IMR-90 (cell line): ENCODE measurements at regions not wholly inside any gene's neighbourhood (a gene's known extent, or its start where the extent isn't known, plus 50 kb on each side); places are given as distances from the start of the nearest gene placed in this dataset.

Experiments used
- ATAC-seq: fragments of 200-7000 bp; cut with Tn5 transposase; 2 replicates; pipeline ENCODE4 v1.9.1; 2020; ENCODE audit warnings: low read depth, mild to moderate bottlenecking, moderate library complexity
- BruUV-seq: library from RNA; stranded (reverse); fragments of 400-500 nt; replicated peaks from 2 replicates; lab custom pipeline; 2021; lab: Mats Ljungman, UMichigan
- CTCF ChIA-PET: fragments of 300-600 bp; formaldehyde crosslinking; extraction: SDS; loops from one replicate; lab custom pipeline; 2021; ENCODE audit warnings: antibody characterized with exemption; lab: Yijun Ruan, JAX
- POLR2A ChIA-PET: fragments of 300-600 bp; sonication (Branson Sonifier 250); formaldehyde crosslinking; loops from one replicate; lab custom pipeline; 2022; ENCODE audit warnings: antibody characterized with exemption; ENCODE audit not compliant: unreplicated experiment; lab: Charles Lee
- DNase-seq: peaks from one replicate; pipeline ENCODE4 v3.0.0; 2013
- H2AFZ ChIP-seq: replicated peaks from 2 replicates; pipeline ENCODE3; 2013; ENCODE audit warnings: low read length, mild to moderate bottlenecking; ENCODE audit not compliant: poor library complexity
- H2AK5ac ChIP-seq: 2 replicates; pipeline ENCODE4 v1.6.1; 2013; ENCODE audit warnings: low read depth, low read length, inconsistent platforms
- H2AK9ac ChIP-seq: replicated peaks from 2 replicates; pipeline ENCODE3; 2013; ENCODE audit warnings: mild to moderate bottlenecking, low read depth, low read length, moderate library complexity; ENCODE audit not compliant: poor library complexity
- H2BK120ac ChIP-seq: 2 replicates; pipeline ENCODE4 v1.6.1; 2013; ENCODE audit warnings: low read depth, low read length, inconsistent platforms
- H2BK15ac ChIP-seq: 3 replicates; pipeline ENCODE4 v1.6.1; 2013; ENCODE audit warnings: low read depth, low read length, inconsistent platforms
- H2BK20ac ChIP-seq: 2 replicates; pipeline ENCODE4 v1.6.1; 2013; ENCODE audit warnings: low read depth, mild to moderate bottlenecking, inconsistent platforms, low read length, moderate library complexity
- H2BK5ac ChIP-seq: 2 replicates; pipeline ENCODE4 v1.6.1; 2013; ENCODE audit warnings: mild to moderate bottlenecking, low read depth, low read length, inconsistent platforms; ENCODE audit not compliant: poor library complexity, severe bottlenecking
- H3K14ac ChIP-seq: replicated peaks from 2 replicates; pipeline ENCODE4 v1.6.1; 2013; ENCODE audit warnings: low read depth, low read length, inconsistent platforms
- H3K18ac ChIP-seq: 2 replicates; pipeline ENCODE4 v1.6.1; 2013; ENCODE audit warnings: low read depth, low read length, control low read depth
- H3K23ac ChIP-seq: 2 replicates; pipeline ENCODE4 v1.6.1; 2013; ENCODE audit warnings: low read depth, low read length, inconsistent platforms
- H3K27ac ChIP-seq: 2 replicates; pipeline ENCODE4 v1.5.1; 2013; ENCODE audit warnings: mild to moderate bottlenecking, control low read depth, low read length; ENCODE audit not compliant: insufficient read depth
- H3K27me3 ChIP-seq: 2 replicates; pipeline ENCODE4 v1.6.1; 2013; ENCODE audit warnings: low read length; ENCODE audit not compliant: control insufficient read depth, insufficient read depth
- H3K36me3 ChIP-seq: 2 replicates; pipeline ENCODE4 v1.6.1; 2013; ENCODE audit warnings: low read length, mixed read lengths; ENCODE audit not compliant: control insufficient read depth, insufficient read depth
- H3K4ac ChIP-seq: 2 replicates; pipeline ENCODE4 v1.6.1; 2013; ENCODE audit warnings: low read depth, low read length, inconsistent platforms
- H3K4me1 ChIP-seq: 2 replicates; pipeline ENCODE4 v1.6.1; 2013; ENCODE audit warnings: low read length, mixed read lengths; ENCODE audit not compliant: control insufficient read depth, insufficient read depth
- H3K4me2 ChIP-seq: 2 replicates; pipeline ENCODE4 v1.6.1; 2013; ENCODE audit warnings: low read depth, mild to moderate bottlenecking, control low read depth, low read length, moderate library complexity
- H3K4me3 ChIP-seq: 2 replicates; pipeline ENCODE4 v1.5.1; 2013; ENCODE audit warnings: low read depth, mild to moderate bottlenecking, control low read depth, low read length, moderate library complexity; ENCODE audit not compliant: insufficient read depth
- H3K56ac ChIP-seq: 2 replicates; pipeline ENCODE4 v1.6.1; 2013; ENCODE audit warnings: low read length, inconsistent platforms; ENCODE audit not compliant: insufficient read depth; ENCODE audit errors: extremely low read depth
- H3K79me1 ChIP-seq, 2 experiments: 2 replicates each; pipeline ENCODE4 v1.6.1; 2013; ENCODE audit warnings: low read length in 2 of 2, inconsistent platforms in 1 of 2, low read depth in 1 of 2
- H3K9ac ChIP-seq: 2 replicates; pipeline ENCODE4 v1.6.1; 2013; ENCODE audit warnings: low read depth, low read length, control low read depth
- H3K9me1 ChIP-seq: 2 replicates; pipeline ENCODE4 v1.6.1; 2013; ENCODE audit warnings: low read length, inconsistent platforms; ENCODE audit not compliant: insufficient read depth
- H3K9me3 ChIP-seq: 2 replicates; pipeline ENCODE4 v1.6.1; 2013; ENCODE audit warnings: low read length; ENCODE audit not compliant: control insufficient read depth, insufficient read depth
- H4K20me1 ChIP-seq: 2 replicates; pipeline ENCODE4 v1.6.1; 2013; ENCODE audit warnings: low read length, inconsistent platforms; ENCODE audit not compliant: insufficient read depth
- H4K5ac ChIP-seq: 2 replicates; pipeline ENCODE4 v1.6.1; 2013; ENCODE audit warnings: mild to moderate bottlenecking, low read depth, low read length, control low read depth
- H4K8ac ChIP-seq, 2 experiments: 2 replicates each; pipeline ENCODE4 v1.6.1; 2013; ENCODE audit warnings: low read depth in 2 of 2, low read length in 2 of 2, control low read depth in 1 of 2, inconsistent platforms in 1 of 2
- H4K91ac ChIP-seq: 2 replicates; pipeline ENCODE4 v1.6.1; 2013; ENCODE audit warnings: low read depth, low read length, inconsistent platforms; ENCODE audit not compliant: insufficient read depth
- BHLHE40 ChIP-seq: fragments of 150-350 bp; IDR thresholded peaks from 2 replicates; pipeline ENCODE4 v1.6.1; 2016; ENCODE audit warnings: mild to moderate bottlenecking, low read depth, low read length
- CEBPB ChIP-seq: IDR thresholded peaks from 2 replicates; pipeline ENCODE4 v1.6.1; 2012; ENCODE audit warnings: low read depth, low read length, improper control_type of control experiment
- CHD1 ChIP-seq: IDR thresholded peaks from 2 replicates; pipeline ENCODE4 v1.6.1; 2012; ENCODE audit warnings: low read depth, low read length, improper control_type of control experiment
- MAFK ChIP-seq: IDR thresholded peaks from 2 replicates; pipeline ENCODE4 v1.6.1; 2012; ENCODE audit warnings: low read depth, low read length, improper control_type of control experiment
- MAZ ChIP-seq: IDR thresholded peaks from 2 replicates; pipeline ENCODE4 v1.6.1; 2012; ENCODE audit warnings: low read depth, mild to moderate bottlenecking, low read length, improper control_type of control experiment, moderate library complexity, borderline replicate concordance
- NFE2L2 ChIP-seq: fragments of 150-350 bp; IDR thresholded peaks from 2 replicates; pipeline ENCODE4 v1.6.1; 2016; ENCODE audit warnings: low read depth, mild to moderate bottlenecking, low read length
- POLR2A ChIP-seq: IDR thresholded peaks from 2 replicates; pipeline ENCODE4 v1.6.1; 2012; ENCODE audit warnings: mild to moderate bottlenecking, low read depth, low read length
- SMC3 ChIP-seq: fragments of 150-350 bp; IDR thresholded peaks from 2 replicates; pipeline ENCODE4 v1.6.1; 2016; ENCODE audit warnings: low read depth, mild to moderate bottlenecking, antibody characterized with exemption, low read length, moderate library complexity
- WGBS, 2 experiments: methylation state at CpG; one replicate each; pipeline versions ENCODE4 v1.1.5 to v1.1.7; 2013; ENCODE audit warnings: missing lambda C conversion rate in 2 of 2; ENCODE audit not compliant: insufficient read length in 1 of 2; ENCODE audit errors: extremely low coverage in 2 of 2; 5-methylcytosine and 5-hydroxymethylcytosine counted together
- dilution Hi-C: fragments of 300-500 bp; cut with HindIII; formaldehyde crosslinking; loops from one replicate; pipeline ENCODE4 v1.14.3; 2018; ENCODE audit warnings: low sequenced_read_pairs; ENCODE audit not compliant: unreplicated experiment
- in situ Hi-C: fragments of 300-500 bp; cut with MboI; formaldehyde crosslinking; loops from 3 replicates; pipeline ENCODE4 v1.14.3; 2019; ENCODE audit warnings: low sequenced_read_pairs, inconsistent platforms, mixed read lengths
- intact Hi-C: fragments of 100-400 bp; cut with micrococcal nuclease; formaldehyde crosslinking; loops from 2 replicates; pipeline ENCODE4 v1.10.0; 2022
- TF ChIP-seq, protein P1 (sequence below): fragments of 150-350 bp; IDR thresholded peaks from 2 replicates; pipeline ENCODE4 v1.6.1; 2016; ENCODE audit warnings: low read depth, mild to moderate bottlenecking, low read length, moderate library complexity, borderline replicate concordance

DNA sequence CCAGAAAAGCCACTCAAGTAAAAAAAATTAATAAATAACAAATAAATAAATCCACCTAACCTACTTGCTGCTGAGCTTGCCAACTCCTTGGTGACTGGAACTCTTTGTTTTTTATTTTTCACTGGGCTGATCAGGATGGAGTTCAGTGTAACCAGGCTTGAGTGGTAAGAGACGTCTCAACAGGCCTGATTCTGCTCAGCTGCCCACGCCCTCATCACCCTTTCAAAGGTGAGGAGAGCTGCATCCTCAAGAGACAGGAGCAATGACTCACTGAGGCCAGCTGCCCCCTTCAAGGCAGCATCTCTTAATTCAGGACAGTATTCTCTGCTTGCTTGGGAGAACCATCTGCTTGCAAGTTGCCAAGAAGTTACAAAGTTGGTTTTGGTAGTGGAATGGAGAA, 111.9 kb upstream of the CPM start:
- H2BK5ac ChIP-seq: no peak overlapping the region
- ChIA-PET POLR2A (no interaction called here), CTCF (interaction anchor here (1.0 kb wide), 1 partner anchor 21 kb away, joined by 4 read pairs; no protein-coding TSS in a partner anchor)
- H3K23ac ChIP-seq: no peak overlapping the region
- no peak overlapping the region for H3K27ac ChIP-seq
- H2BK120ac ChIP-seq: no peak overlapping the region
- no peaks in the 10 kb centered on the region for H3K9me1 ChIP-seq
- H4K20me1 ChIP-seq: no peaks in the 10 kb centered on the region
- no peak overlapping the region for H2BK20ac ChIP-seq
- H3K27me3 ChIP-seq: no peaks in the 10 kb centered on the region
- H2AK5ac ChIP-seq: no peak overlapping the region
- no peak overlapping the region for H3K4ac ChIP-seq
- H3K9me3 ChIP-seq: no peaks in the 10 kb centered on the region
- in situ Hi-C loops: no loop called here
- H4K91ac ChIP-seq: no peak overlapping the region
- no peaks in the 10 kb centered on the region for H3K36me3 ChIP-seq
- no peak overlapping the region for H2AK9ac ChIP-seq
- H3K4me1 ChIP-seq: no peaks in the 10 kb centered on the region
- H3K14ac ChIP-seq: no peak overlapping the region
- no TSS peak for BruUV-seq
- TF ChIP-seq CHD1: no peak
- TF ChIP-seq BHLHE40: no peak
- TF ChIP-seq SMC3: no peak
- TF ChIP-seq, protein P1, sequence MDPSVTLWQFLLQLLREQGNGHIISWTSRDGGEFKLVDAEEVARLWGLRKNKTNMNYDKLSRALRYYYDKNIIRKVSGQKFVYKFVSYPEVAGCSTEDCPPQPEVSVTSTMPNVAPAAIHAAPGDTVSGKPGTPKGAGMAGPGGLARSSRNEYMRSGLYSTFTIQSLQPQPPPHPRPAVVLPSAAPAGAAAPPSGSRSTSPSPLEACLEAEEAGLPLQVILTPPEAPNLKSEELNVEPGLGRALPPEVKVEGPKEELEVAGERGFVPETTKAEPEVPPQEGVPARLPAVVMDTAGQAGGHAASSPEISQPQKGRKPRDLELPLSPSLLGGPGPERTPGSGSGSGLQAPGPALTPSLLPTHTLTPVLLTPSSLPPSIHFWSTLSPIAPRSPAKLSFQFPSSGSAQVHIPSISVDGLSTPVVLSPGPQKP: no peak
- no peak for TF ChIP-seq MAFK
- no peak for TF ChIP-seq NFE2L2
- TF ChIP-seq POLR2A: no peak
- TF ChIP-seq CEBPB: no peak
- no peak for TF ChIP-seq MAZ
- H2AFZ ChIP-seq: no peak overlapping the region
- H3K18ac ChIP-seq: no peak overlapping the region
- dilution Hi-C loops: no loop called here
- no peak overlapping the region for H3K56ac ChIP-seq
- intact Hi-C loops: no loop called here
- H3K4me2 ChIP-seq: no peak overlapping the region
- no peaks in the 10 kb centered on the region for H3K79me1 ChIP-seq
- H4K8ac ChIP-seq: no peak overlapping the region
- ATAC-seq (no peak), DNase-seq (no peak)
- no peak overlapping the region for H3K4me3 ChIP-seq
- no peak overlapping the region for H3K9ac ChIP-seq
- H4K5ac ChIP-seq: no peak overlapping the region
- 100% methylated on average over 1 of the region's 2 CpGs; no CpG with 5 or more reads in 1 of the 2 experiments for WGBS, 2 experiments
- no peak overlapping the region for H2BK15ac ChIP-seq
